ENCODE measurements at regions not wholly inside any gene's neighbourhood (a gene's known extent, or its start where the extent isn't known, plus 50 kb on each side); places are given as distances from the start of the nearest gene placed in this dataset. TPM values are rescaled to one million over a fixed set of nuclear protein-coding genes. Genes with fewer than 3 reads are reported as not detected.

GRCh38 chr4:4961936-4962335, 57.3 kb downstream of the CYTL1 start:
- DNase-seq: no peak

- no peak for DNase-seq
These were observed 56.3 kb downstream of the CYTL1 start for GRCh38 chr4:4962928-4963327.

Small RNAs in the stretch of these regions (small RNA-seq; reads per million reads assigned to genes)
- gene RN7SKP113 (ENCODE audit: low replicate concordance): not detected
